HepG2 (cell line): ENCODE measurements at regions not wholly inside any gene's neighbourhood (a gene's known extent, or its start where the extent isn't known, plus 50 kb on each side); places are given as distances from the start of the nearest gene placed in this dataset.

ENCODE experiments used
- ATAC-seq: fragments of 200-7000 bp; cut with Tn5 transposase; 3 replicates; pipeline ENCODE4 v1.9.1; 2020; ENCODE audit warnings: mild to moderate bottlenecking, moderate library complexity
- BruUV-seq: library from RNA; stranded (reverse); fragments of 400-500 nt; replicated peaks from 2 replicates; lab custom pipeline; 2021; lab: Mats Ljungman, UMichigan
- CTCF ChIA-PET: fragments of 300-600 bp; formaldehyde crosslinking; extraction: SDS; loops from one replicate; lab custom pipeline; 2021; ENCODE audit warnings: low total read pairs, inconsistent platforms, low intra/inter-chr PET ratio; lab: Yijun Ruan, JAX
- POLR2A ChIA-PET: fragments of 350-600 bp; sonication (Branson Sonifier 250); formaldehyde crosslinking; loops from one replicate; lab custom pipeline; 2020; ENCODE audit warnings: antibody characterized with exemption, inconsistent platforms; lab: Yijun Ruan, JAX
- DNase-seq: peaks from one replicate; pipeline ENCODE4 v3.0.0-alpha.2; 2015; ENCODE audit warnings: low spot score
- FAIRE-seq: peaks from 3 replicates; lab custom pipeline; 2011; peaks lifted over from hg19 to GRCh38; lab: Jason Lieb, UNC
- H2AFZ ChIP-seq: one replicate; pipeline ENCODE4 v1.6.1; 2011; ENCODE audit warnings: low read length, inconsistent platforms
- H3K27ac ChIP-seq: fragments of 300-600 bp; 3 replicates; pipeline ENCODE4 v1.8.0; 2011; ENCODE audit warnings: mixed run types, mild to moderate bottlenecking, mixed read lengths, low read length, inconsistent platforms; ENCODE audit not compliant: insufficient read depth; ENCODE audit errors: extremely low read length
- H3K27me3 ChIP-seq, 2 experiments: fragments of 200-600 bp in 1 of 2; 2 replicates in 1 of 2; 3 replicates in 1 of 2; pipeline versions ENCODE4 v1.6.0 to v1.8.0; 2011; ENCODE audit warnings: low read length in 2 of 2, mild to moderate bottlenecking in 2 of 2, moderate library complexity in 2 of 2, inconsistent platforms in 1 of 2; ENCODE audit not compliant: insufficient read depth in 2 of 2, control insufficient read depth in 1 of 2
- H3K36me3 ChIP-seq, 2 experiments: fragments of 200-600 bp in 1 of 2; replicated peaks in 1 of 2; 2 replicates in 1 of 2; 3 replicates in 1 of 2; pipeline versions ENCODE4 v1.5.1 to v1.8.0; 2011; ENCODE audit warnings: low read length in 2 of 2, inconsistent platforms in 1 of 2; ENCODE audit not compliant: insufficient read depth in 2 of 2, control insufficient read depth in 1 of 2
- H3K4me1 ChIP-seq: 2 replicates; pipeline ENCODE4 v1.5.1; 2012; ENCODE audit warnings: low read length, inconsistent platforms; ENCODE audit not compliant: insufficient read depth
- H3K4me2 ChIP-seq: 2 replicates; pipeline ENCODE4 v1.6.0; 2011; ENCODE audit warnings: low read depth, low read length, inconsistent platforms
- H3K4me3 ChIP-seq, 3 experiments: fragments of 200-600 bp in 1 of 3; sonication (generic), shearing (Covaris generic) in 1 of 3; replicated peaks in 1 of 3; 2 replicates each; pipeline ENCODE4 v1.5.1; 2011 to 2016; ENCODE audit warnings: low read length in 3 of 3, inconsistent platforms in 2 of 3, low read depth in 2 of 3, mild to moderate bottlenecking in 2 of 3, control low read depth in 1 of 3, mixed read lengths in 1 of 3; ENCODE audit not compliant: insufficient read depth in 1 of 3
- H3K79me2 ChIP-seq: one replicate; pipeline ENCODE4 v1.6.1; 2011; ENCODE audit warnings: low read length, inconsistent platforms; ENCODE audit not compliant: insufficient read depth
- H3K9ac ChIP-seq: 2 replicates; pipeline ENCODE4 v1.6.0; 2011; ENCODE audit warnings: mild to moderate bottlenecking, low read depth, low read length, inconsistent platforms; ENCODE audit not compliant: insufficient read depth
- H3K9me3 ChIP-seq: 2 replicates; pipeline ENCODE4 v1.5.1; 2012; ENCODE audit warnings: mild to moderate bottlenecking, low read length
- H4K20me1 ChIP-seq: 2 replicates; pipeline ENCODE4 v1.6.0; 2011; ENCODE audit warnings: inconsistent platforms, mild to moderate bottlenecking, low read length, moderate library complexity; ENCODE audit not compliant: insufficient read depth
- ARNT ChIP-seq: fragments of 450-650 bp; IDR thresholded peaks from 2 replicates; pipeline ENCODE4 v1.6.1; 2017
- MXI1 ChIP-seq: IDR thresholded peaks from 3 replicates; pipeline ENCODE4 v1.6.1; 2012; ENCODE audit warnings: low read depth, low read length, inconsistent platforms, borderline replicate concordance
- RBM39 ChIP-seq: fragments of 200-400 bp; formaldehyde crosslinking; IDR thresholded peaks from one replicate; pipeline ENCODE4 v1.6.1; 2018; ENCODE audit warnings: antibody characterized with exemption, mild to moderate bottlenecking, low read depth, low read length; ENCODE audit not compliant: poor library complexity, severe bottlenecking
- TCF7 ChIP-seq: sonication (generic); IDR thresholded peaks from 2 replicates; pipeline ENCODE4 v1.6.1; 2016; ENCODE audit warnings: antibody characterized with exemption, low read depth
- ZNF430 ChIP-seq: sonication (generic); formaldehyde crosslinking; IDR thresholded peaks from 2 replicates; pipeline ENCODE4 v1.9.0; 2021; ENCODE audit warnings: mild to moderate bottlenecking, missing genetic modification reagents
- ZNF549 ChIP-seq: sonication (generic); formaldehyde crosslinking; IDR thresholded peaks from 2 replicates; pipeline ENCODE4 v1.5.0; 2020; ENCODE audit warnings: missing genetic modification reagents
- ZNF703 ChIP-seq: sonication (generic); formaldehyde crosslinking; IDR thresholded peaks from 2 replicates; pipeline ENCODE4 v1.5.1; 2020; ENCODE audit warnings: missing genetic modification reagents, mild to moderate bottlenecking, moderate library complexity, borderline replicate concordance
- ZNF737 ChIP-seq: sonication (generic); formaldehyde crosslinking; IDR thresholded peaks from 2 replicates; pipeline ENCODE4 v1.5.0; 2020; ENCODE audit warnings: missing genetic modification reagents, mild to moderate bottlenecking, borderline replicate concordance
- ZSCAN9 ChIP-seq: IDR thresholded peaks from 2 replicates; pipeline ENCODE4 v1.6.1; 2016; ENCODE audit warnings: borderline replicate concordance
- WGBS: methylation state at CpG from one replicate; pipeline ENCODE4 v1.1.6; 2017; ENCODE audit warnings: low lambda C conversion rate; 5-methylcytosine and 5-hydroxymethylcytosine counted together
- in situ Hi-C: cut with HindIII; loops from 2 replicates; pipeline ENCODE4 v1.10.0; 2017; ENCODE audit warnings: low pct_unique_long_range_greater_than_20kb; ENCODE audit not compliant: extremely low pct_ligation_motif_present
- intact Hi-C: fragments of 100-400 bp; cut with micrococcal nuclease; formaldehyde crosslinking; loops from one replicate; pipeline ENCODE4 v1.10.0; 2022; ENCODE audit not compliant: unreplicated experiment
- TF ChIP-seq, protein P1 (sequence below): sonication (generic); formaldehyde crosslinking; conservative IDR thresholded peaks from 2 replicates; pipeline ENCODE4 v1.4.0; 2020; ENCODE audit warnings: missing genetic modification reagents
- TF ChIP-seq, protein P2 (sequence below): sonication (generic); formaldehyde crosslinking; IDR thresholded peaks from 2 replicates; pipeline ENCODE4 v1.8.0; 2022; ENCODE audit warnings: missing genetic modification reagents, mild to moderate bottlenecking, borderline replicate concordance
- TF ChIP-seq, protein P3 (sequence below): sonication (generic); formaldehyde crosslinking; IDR thresholded peaks from 2 replicates; pipeline ENCODE4 v1.4.0; 2020; ENCODE audit warnings: missing genetic modification reagents, borderline replicate concordance
- TF ChIP-seq, protein P4 (sequence below): sonication (generic); formaldehyde crosslinking; IDR thresholded peaks from 2 replicates; pipeline ENCODE4 v1.5.0; 2020; ENCODE audit warnings: mild to moderate bottlenecking, missing genetic modification reagents, borderline replicate concordance

DNA sequence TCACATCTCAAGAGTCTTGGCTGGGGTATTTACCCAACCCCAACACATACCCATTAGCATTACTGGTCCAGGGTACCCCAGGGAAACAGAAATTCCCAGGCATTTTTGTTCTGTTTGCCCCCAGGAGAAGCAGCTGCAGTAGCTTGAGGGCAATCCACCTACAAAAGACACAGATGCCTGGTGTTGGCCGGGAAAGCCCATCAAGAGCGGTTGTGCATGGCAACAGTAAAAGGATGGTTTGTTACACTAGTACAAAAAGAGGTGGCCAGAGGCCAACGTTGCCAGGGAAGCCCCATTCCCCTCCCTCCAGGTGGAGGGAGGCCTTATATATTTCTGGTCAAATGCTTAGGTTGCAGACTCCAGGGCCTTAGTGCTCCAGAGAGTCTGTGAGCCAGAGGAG, 637.8 kb downstream of the BCOR start:
- Histone ChIP-seq H3K36me3 (no peaks in the 10 kb centered on the region), H3K27ac (no peak overlapping the region), H4K20me1 (no peaks in the 10 kb centered on the region), H3K9me3 (no peaks in the 10 kb centered on the region), H2AFZ (no peak overlapping the region), H3K27me3 (no peaks in the 10 kb centered on the region), H3K9ac (no peak overlapping the region), H3K79me2 (no peaks in the 10 kb centered on the region), H3K4me2 (no peak overlapping the region), H3K4me1 (no peaks in the 10 kb centered on the region), H3K4me3 (no peak overlapping the region)
- ChIA-PET POLR2A (no interaction called here), CTCF (no interaction called here)
- intact Hi-C loops = no loop called here
- in situ Hi-C loops = loop anchor here (10.0 kb wide), 1 partner anchor 55 kb away; no protein-coding TSS in a partner anchor
- DNase-seq = no peak
- no peak for ATAC-seq
- 0% methylated on average over 1 of the region's 3 CpGs for WGBS
- TF ChIP-seq ZNF737 (CRISPR knock-in tag) = no peak
- TF ChIP-seq MXI1 = no peak
- TF ChIP-seq ZNF703 (CRISPR knock-in tag) = no peak
- TF ChIP-seq, protein P1, sequence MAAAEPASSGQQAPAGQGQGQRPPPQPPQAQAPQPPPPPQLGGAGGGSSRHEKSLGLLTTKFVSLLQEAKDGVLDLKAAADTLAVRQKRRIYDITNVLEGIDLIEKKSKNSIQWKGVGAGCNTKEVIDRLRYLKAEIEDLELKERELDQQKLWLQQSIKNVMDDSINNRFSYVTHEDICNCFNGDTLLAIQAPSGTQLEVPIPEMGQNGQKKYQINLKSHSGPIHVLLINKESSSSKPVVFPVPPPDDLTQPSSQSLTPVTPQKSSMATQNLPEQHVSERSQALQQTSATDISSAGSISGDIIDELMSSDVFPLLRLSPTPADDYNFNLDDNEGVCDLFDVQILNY (CRISPR knock-in tag) = no peak
- no peak for TF ChIP-seq ZNF549
- no peak for TF ChIP-seq ARNT
- TF ChIP-seq, protein P2, sequence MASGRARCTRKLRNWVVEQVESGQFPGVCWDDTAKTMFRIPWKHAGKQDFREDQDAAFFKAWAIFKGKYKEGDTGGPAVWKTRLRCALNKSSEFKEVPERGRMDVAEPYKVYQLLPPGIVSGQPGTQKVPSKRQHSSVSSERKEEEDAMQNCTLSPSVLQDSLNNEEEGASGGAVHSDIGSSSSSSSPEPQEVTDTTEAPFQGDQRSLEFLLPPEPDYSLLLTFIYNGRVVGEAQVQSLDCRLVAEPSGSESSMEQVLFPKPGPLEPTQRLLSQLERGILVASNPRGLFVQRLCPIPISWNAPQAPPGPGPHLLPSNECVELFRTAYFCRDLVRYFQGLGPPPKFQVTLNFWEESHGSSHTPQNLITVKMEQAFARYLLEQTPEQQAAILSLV = no peak
- no peak for TF ChIP-seq ZNF430 (CRISPR knock-in tag)
- no peak for TF ChIP-seq RBM39
- no peak for TF ChIP-seq TCF7
- TF ChIP-seq, protein P3, sequence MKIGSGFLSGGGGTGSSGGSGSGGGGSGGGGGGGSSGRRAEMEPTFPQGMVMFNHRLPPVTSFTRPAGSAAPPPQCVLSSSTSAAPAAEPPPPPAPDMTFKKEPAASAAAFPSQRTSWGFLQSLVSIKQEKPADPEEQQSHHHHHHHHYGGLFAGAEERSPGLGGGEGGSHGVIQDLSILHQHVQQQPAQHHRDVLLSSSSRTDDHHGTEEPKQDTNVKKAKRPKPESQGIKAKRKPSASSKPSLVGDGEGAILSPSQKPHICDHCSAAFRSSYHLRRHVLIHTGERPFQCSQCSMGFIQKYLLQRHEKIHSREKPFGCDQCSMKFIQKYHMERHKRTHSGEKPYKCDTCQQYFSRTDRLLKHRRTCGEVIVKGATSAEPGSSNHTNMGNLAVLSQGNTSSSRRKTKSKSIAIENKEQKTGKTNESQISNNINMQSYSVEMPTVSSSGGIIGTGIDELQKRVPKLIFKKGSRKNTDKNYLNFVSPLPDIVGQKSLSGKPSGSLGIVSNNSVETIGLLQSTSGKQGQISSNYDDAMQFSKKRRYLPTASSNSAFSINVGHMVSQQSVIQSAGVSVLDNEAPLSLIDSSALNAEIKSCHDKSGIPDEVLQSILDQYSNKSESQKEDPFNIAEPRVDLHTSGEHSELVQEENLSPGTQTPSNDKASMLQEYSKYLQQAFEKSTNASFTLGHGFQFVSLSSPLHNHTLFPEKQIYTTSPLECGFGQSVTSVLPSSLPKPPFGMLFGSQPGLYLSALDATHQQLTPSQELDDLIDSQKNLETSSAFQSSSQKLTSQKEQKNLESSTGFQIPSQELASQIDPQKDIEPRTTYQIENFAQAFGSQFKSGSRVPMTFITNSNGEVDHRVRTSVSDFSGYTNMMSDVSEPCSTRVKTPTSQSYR (CRISPR knock-in tag) = no peak
- TF ChIP-seq, protein P4, sequence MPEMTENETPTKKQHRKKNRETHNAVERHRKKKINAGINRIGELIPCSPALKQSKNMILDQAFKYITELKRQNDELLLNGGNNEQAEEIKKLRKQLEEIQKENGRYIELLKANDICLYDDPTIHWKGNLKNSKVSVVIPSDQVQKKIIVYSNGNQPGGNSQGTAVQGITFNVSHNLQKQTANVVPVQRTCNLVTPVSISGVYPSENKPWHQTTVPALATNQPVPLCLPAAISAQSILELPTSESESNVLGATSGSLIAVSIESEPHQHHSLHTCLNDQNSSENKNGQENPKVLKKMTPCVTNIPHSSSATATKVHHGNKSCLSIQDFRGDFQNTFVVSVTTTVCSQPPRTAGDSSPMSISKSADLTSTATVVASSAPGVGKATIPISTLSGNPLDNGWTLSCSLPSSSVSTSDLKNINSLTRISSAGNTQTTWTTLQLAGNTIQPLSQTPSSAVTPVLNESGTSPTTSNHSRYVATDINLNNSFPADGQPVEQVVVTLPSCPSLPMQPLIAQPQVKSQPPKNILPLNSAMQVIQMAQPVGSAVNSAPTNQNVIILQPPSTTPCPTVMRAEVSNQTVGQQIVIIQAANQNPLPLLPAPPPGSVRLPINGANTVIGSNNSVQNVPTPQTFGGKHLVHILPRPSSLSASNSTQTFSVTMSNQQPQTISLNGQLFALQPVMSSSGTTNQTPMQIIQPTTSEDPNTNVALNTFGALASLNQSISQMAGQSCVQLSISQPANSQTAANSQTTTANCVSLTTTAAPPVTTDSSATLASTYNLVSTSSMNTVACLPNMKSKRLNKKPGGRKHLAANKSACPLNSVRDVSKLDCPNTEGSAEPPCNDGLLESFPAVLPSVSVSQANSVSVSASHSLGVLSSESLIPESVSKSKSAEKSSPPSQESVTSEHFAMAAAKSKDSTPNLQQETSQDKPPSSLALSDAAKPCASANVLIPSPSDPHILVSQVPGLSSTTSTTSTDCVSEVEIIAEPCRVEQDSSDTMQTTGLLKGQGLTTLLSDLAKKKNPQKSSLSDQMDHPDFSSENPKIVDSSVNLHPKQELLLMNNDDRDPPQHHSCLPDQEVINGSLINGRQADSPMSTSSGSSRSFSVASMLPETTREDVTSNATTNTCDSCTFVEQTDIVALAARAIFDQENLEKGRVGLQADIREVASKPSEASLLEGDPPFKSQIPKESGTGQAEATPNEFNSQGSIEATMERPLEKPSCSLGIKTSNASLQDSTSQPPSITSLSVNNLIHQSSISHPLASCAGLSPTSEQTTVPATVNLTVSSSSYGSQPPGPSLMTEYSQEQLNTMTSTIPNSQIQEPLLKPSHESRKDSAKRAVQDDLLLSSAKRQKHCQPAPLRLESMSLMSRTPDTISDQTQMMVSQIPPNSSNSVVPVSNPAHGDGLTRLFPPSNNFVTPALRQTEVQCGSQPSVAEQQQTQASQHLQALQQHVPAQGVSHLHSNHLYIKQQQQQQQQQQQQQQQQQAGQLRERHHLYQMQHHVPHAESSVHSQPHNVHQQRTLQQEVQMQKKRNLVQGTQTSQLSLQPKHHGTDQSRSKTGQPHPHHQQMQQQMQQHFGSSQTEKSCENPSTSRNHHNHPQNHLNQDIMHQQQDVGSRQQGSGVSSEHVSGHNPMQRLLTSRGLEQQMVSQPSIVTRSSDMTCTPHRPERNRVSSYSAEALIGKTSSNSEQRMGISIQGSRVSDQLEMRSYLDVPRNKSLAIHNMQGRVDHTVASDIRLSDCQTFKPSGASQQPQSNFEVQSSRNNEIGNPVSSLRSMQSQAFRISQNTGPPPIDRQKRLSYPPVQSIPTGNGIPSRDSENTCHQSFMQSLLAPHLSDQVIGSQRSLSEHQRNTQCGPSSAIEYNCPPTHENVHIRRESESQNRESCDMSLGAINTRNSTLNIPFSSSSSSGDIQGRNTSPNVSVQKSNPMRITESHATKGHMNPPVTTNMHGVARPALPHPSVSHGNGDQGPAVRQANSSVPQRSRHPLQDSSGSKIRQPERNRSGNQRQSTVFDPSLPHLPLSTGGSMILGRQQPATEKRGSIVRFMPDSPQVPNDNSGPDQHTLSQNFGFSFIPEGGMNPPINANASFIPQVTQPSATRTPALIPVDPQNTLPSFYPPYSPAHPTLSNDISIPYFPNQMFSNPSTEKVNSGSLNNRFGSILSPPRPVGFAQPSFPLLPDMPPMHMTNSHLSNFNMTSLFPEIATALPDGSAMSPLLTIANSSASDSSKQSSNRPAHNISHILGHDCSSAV (CRISPR knock-in tag) = no peak
- TF ChIP-seq ZSCAN9 (CRISPR knock-in tag) = no peak
- no peak for FAIRE-seq
- BruUV-seq = no TSS peak
